Smooth muscle cell (in vitro differentiated cells): ENCODE measurements at regions not wholly inside any gene's neighbourhood (a gene's known extent, or its start where the extent isn't known, plus 50 kb on each side); places are given as distances from the start of the nearest gene placed in this dataset.

Experiments used
- DNase-seq: peaks from one replicate; lab custom pipeline; 2025; ENCODE audit not compliant: unreplicated experiment; lab: John Stamatoyannopoulos, UW
- H2AFZ ChIP-seq: fragments of 200-600 bp; sonication (generic); 2 replicates; pipeline ENCODE4 v1.6.0; 2016; ENCODE audit warnings: antibody characterized with exemption, low read depth, mild to moderate bottlenecking
- H3F3A ChIP-seq: fragments of 200-600 bp; sonication (generic); 2 replicates; pipeline ENCODE4 v1.6.0; 2017; ENCODE audit warnings: antibody characterized with exemption, low read depth
- H3K27ac ChIP-seq: fragments of 200-600 bp; sonication (generic); 2 replicates; pipeline ENCODE4 v1.5.1; 2016; ENCODE audit warnings: low read depth, mild to moderate bottlenecking
- H3K27me3 ChIP-seq: fragments of 200-600 bp; sonication (generic); 2 replicates; pipeline ENCODE4 v1.6.1; 2016; ENCODE audit warnings: low read depth, mild to moderate bottlenecking
- H3K36me3 ChIP-seq: fragments of 200-600 bp; sonication (generic); 2 replicates; pipeline ENCODE4 v1.5.1; 2016; ENCODE audit warnings: low read depth
- H3K4me1 ChIP-seq: fragments of 200-600 bp; sonication (generic); 2 replicates; pipeline ENCODE4 v1.5.1; 2016; ENCODE audit warnings: low read depth
- H3K4me2 ChIP-seq: fragments of 200-600 bp; sonication (generic); 2 replicates; pipeline ENCODE4 v1.6.0; 2016; ENCODE audit warnings: mild to moderate bottlenecking
- H3K4me3 ChIP-seq: fragments of 200-600 bp; sonication (generic); 2 replicates; pipeline ENCODE4 v1.5.1; 2016; ENCODE audit warnings: mild to moderate bottlenecking
- H3K79me2 ChIP-seq: fragments of 200-600 bp; sonication (generic); 2 replicates; pipeline ENCODE4 v1.6.0; 2016; ENCODE audit warnings: low read depth, mild to moderate bottlenecking
- H3K9ac ChIP-seq: fragments of 200-600 bp; sonication (generic); 2 replicates; pipeline ENCODE4 v1.6.0; 2016; ENCODE audit warnings: low read depth
- H3K9me3 ChIP-seq: fragments of 200-600 bp; sonication (generic); replicated peaks from 2 replicates; pipeline ENCODE4 v1.5.1; 2016; ENCODE audit warnings: low read depth
- H4K20me1 ChIP-seq: fragments of 200-600 bp; sonication (generic); 2 replicates; pipeline ENCODE4 v1.6.0; 2016; ENCODE audit warnings: low read depth
- WGBS: methylation state at CpG from one replicate; pipeline ENCODE4 v1.1.7; 2016; ENCODE audit warnings: low lambda C conversion rate; 5-methylcytosine and 5-hydroxymethylcytosine counted together
- TF ChIP-seq, protein P1 (sequence below): fragments of 200-600 bp; sonication (generic); IDR thresholded peaks from 2 replicates; pipeline ENCODE4 v1.5.1; 2017; ENCODE audit warnings: borderline replicate concordance, mild to moderate bottlenecking, antibody characterized with exemption; ENCODE audit not compliant: insufficient read depth, poor library complexity, severe bottlenecking

DNA sequence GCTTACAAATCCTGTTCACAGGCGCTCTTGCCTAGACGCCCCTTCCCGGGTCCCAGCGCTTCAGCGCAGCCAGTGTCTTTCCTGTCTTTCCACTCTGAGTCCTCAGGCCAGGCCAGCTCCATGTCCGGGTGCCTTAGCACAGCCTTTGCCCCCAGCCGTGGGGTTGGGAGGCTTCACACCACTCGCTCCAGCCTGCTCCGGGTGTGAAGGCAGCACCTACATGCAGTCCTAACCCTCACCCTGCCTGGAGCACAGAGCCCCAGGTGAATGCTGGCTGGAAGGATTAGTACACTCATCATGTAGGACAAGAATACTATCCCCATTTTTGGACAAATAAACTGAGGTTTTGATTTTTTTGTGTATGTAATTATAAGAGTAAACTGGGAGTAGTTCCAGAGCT lies 81.7 kb upstream of the TMEM72 start:
- Histone ChIP-seq H4K20me1 (no peaks in the 10 kb centered on the region), H3K4me2 (no peak overlapping the region)
- WGBS, result 91% methylated on average over 7 of the region's 9 CpGs

DNA sequence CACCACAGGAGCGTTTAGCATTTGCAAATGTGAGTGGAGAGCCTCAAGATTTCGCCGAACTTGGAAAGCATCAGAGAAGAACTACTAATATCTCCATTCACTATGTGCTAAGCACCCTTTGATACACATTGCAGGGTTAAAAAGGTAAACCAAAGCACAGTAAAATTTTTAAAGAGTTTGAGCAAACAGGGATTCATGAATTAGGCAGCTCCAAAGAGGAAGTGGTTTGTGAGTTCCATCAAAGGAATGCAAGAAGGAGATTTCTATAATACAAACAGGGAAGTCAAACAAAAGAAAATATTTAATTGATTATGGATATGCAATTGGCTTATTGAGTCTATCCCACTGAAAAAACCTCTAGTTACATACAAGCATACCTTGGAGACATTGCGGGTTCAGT lies 81.1 kb upstream of the TMEM72 start:
- 88% methylated on average over 4 of the region's 4 CpGs for WGBS
- no peaks in the 10 kb centered on the region for H4K20me1 ChIP-seq
- H3K27me3 ChIP-seq, result no peaks in the 10 kb centered on the region
- H3K36me3 ChIP-seq, result no peaks in the 10 kb centered on the region
- TF ChIP-seq, protein P1, sequence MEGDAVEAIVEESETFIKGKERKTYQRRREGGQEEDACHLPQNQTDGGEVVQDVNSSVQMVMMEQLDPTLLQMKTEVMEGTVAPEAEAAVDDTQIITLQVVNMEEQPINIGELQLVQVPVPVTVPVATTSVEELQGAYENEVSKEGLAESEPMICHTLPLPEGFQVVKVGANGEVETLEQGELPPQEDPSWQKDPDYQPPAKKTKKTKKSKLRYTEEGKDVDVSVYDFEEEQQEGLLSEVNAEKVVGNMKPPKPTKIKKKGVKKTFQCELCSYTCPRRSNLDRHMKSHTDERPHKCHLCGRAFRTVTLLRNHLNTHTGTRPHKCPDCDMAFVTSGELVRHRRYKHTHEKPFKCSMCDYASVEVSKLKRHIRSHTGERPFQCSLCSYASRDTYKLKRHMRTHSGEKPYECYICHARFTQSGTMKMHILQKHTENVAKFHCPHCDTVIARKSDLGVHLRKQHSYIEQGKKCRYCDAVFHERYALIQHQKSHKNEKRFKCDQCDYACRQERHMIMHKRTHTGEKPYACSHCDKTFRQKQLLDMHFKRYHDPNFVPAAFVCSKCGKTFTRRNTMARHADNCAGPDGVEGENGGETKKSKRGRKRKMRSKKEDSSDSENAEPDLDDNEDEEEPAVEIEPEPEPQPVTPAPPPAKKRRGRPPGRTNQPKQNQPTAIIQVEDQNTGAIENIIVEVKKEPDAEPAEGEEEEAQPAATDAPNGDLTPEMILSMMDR, result no peak
- H3K4me1 ChIP-seq, result no peaks in the 10 kb centered on the region
- no peak overlapping the region for H3K9ac ChIP-seq
- H3K4me3 ChIP-seq, result no peak overlapping the region
- no peak overlapping the region for H3K27ac ChIP-seq
- H3K79me2 ChIP-seq, result no peaks in the 10 kb centered on the region
- H3F3A ChIP-seq, result no peaks in the 10 kb centered on the region
- H3K9me3 ChIP-seq, result no peaks in the 10 kb centered on the region
- no peak for DNase-seq
- H3K4me2 ChIP-seq, result no peak overlapping the region
- H2AFZ ChIP-seq, result peak overlapping the region; percentile 79

More for the DNA sequence above, 81.7 kb upstream of the TMEM72 start:
- H3K27ac ChIP-seq, result no peak overlapping the region
- no peak overlapping the region for H3K4me3 ChIP-seq
- no peak overlapping the region for H3K9ac ChIP-seq
- H3K9me3 ChIP-seq, result no peaks in the 10 kb centered on the region
- DNase-seq, result no peak
- H3K79me2 ChIP-seq, result no peaks in the 10 kb centered on the region
- no peaks in the 10 kb centered on the region for H3F3A ChIP-seq
- no peaks in the 10 kb centered on the region for H3K4me1 ChIP-seq
- TF ChIP-seq, protein P1, result no peak
- H3K36me3 ChIP-seq, result no peaks in the 10 kb centered on the region
- no peaks in the 10 kb centered on the region for H3K27me3 ChIP-seq
- no peak overlapping the region for H2AFZ ChIP-seq

DNA sequence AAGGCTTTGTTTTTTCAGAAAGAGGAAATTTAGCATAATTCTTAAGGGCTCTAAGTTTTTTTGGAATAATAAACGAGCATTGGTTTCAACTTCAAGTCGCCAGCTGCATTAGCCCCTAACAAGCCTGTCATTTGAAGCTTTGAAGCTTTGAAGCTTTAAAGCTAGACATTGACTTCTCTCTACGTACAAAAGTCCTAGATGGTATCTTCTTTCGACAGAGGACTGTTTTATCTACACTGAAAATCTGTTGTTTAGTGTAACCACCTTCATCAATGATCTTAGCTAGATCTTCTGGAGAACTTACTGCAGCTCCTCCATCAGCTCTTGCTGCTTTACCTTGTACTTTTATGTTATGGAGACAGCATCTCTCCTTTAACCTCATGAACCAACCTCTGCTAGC lies 79.6 kb upstream of the TMEM72 start:
- H3K27me3 ChIP-seq, result no peaks in the 10 kb centered on the region
- no peaks in the 10 kb centered on the region for H4K20me1 ChIP-seq
- H3K36me3 ChIP-seq, result no peaks in the 10 kb centered on the region
- no peak overlapping the region for H2AFZ ChIP-seq
- H3K4me1 ChIP-seq, result no peaks in the 10 kb centered on the region
- H3K4me3 ChIP-seq, result no peak overlapping the region
- TF ChIP-seq, protein P1, result no peak
- DNase-seq, result no peak
- no peak overlapping the region for H3K9ac ChIP-seq
- no peaks in the 10 kb centered on the region for H3K79me2 ChIP-seq
- H3K9me3 ChIP-seq, result no peaks in the 10 kb centered on the region
- no peaks in the 10 kb centered on the region for H3F3A ChIP-seq
- WGBS, result 75% methylated on average over 4 of the region's 4 CpGs
- no peak overlapping the region for H3K27ac ChIP-seq
- H3K4me2 ChIP-seq, result no peak overlapping the region

DNA sequence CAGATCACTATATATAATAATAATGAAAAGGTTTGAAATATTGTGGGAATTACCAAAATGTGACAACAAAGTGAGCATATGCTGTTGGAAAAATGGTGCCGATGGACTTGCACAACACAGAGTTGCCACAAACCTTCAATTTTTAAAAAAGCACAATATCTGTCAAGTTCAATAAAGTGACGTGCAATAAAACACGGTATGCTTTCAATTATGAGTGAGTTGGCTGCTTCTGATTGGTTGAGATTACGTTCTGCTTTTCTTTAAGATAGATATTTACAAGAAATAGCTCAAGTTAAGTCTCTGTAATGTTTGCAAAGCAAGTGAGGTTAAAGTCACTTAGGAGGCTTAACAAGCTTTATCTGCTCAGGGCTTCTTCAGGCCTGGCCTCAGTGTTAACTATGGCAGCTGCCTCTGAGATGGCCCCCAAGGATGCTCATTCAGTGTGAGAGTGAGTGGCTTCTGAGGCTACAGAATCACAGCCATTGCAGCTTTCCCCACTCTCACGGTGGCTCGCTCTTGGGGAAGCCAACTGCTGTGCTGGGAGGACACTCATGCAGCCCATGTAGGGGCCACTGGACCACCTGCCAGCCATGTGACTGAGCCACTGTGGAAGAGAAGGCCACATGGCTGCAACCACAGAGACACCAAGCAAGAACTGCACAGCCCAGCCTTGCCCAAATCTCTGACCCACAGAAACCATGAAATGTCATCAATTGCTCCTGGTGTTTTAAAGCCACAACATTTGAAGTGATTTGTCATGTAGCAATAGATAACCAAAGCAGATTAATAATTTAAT lies 78.3 kb upstream of the TMEM72 start:
- Histone ChIP-seq H4K20me1 (no peaks in the 10 kb centered on the region), H3K36me3 (no peaks in the 10 kb centered on the region), H3K9ac (no peak overlapping the region), H2AFZ (no peak overlapping the region), H3K4me3 (no peak overlapping the region), H3K4me2 (no peak overlapping the region), H3K9me3 (no peaks in the 10 kb centered on the region), H3K79me2 (no peaks in the 10 kb centered on the region), H3K27me3 (no peaks in the 10 kb centered on the region), H3K4me1 (no peaks in the 10 kb centered on the region), H3K27ac (no peak overlapping the region), H3F3A (no peaks in the 10 kb centered on the region)
- 63% methylated on average over 6 of the region's 6 CpGs for WGBS
- DNase-seq, result no peak
- TF ChIP-seq, protein P1, result no peak
